Kidney glomerular epithelial cell (primary cell): ENCODE measurements at regions not wholly inside any gene's neighbourhood (a gene's known extent, or its start where the extent isn't known, plus 50 kb on each side); places are given as distances from the start of the nearest gene placed in this dataset.

ENCODE experiments used
- DNase-seq: peaks from one replicate; lab custom pipeline; 2025; lab: John Stamatoyannopoulos, UW

GRCh38 chr13:73800011-73800410 lies 334.2 kb downstream of the KLF12 start:
- DNase-seq = no peak

GRCh38 chr13:73794755-73795154 lies 339.4 kb downstream of the KLF12 start:
- no peak for DNase-seq

- no peak for DNase-seq
Observed at GRCh38 chr13:73793361-73793760, 340.8 kb downstream of the KLF12 start.

GRCh38 chr13:73792796-73793195 lies 341.4 kb downstream of the KLF12 start:
- no peak for DNase-seq

GRCh38 chr13:73782450-73783449 lies 351.5 kb downstream of the KLF12 start:
- no peak for DNase-seq

GRCh38 chr13:73781384-73781783 lies 352.8 kb downstream of the KLF12 start:
- no peak for DNase-seq

- no peak for DNase-seq
Observed at GRCh38 chr13:73779881-73780280, 354.3 kb downstream of the KLF12 start.

- DNase-seq = no peak
Observed at GRCh38 chr13:73778242-73778864, 355.9 kb downstream of the KLF12 start.

- DNase-seq = no peak
Observed at GRCh38 chr13:73777134-73777533, 357.1 kb downstream of the KLF12 start.

- no peak for DNase-seq
Observed at GRCh38 chr13:73776151-73776785, 357.9 kb downstream of the KLF12 start.

GRCh38 chr13:73773168-73773549 lies 361.0 kb downstream of the KLF12 start:
- DNase-seq = no peak

GRCh38 chr13:73772449-73773167 lies 361.6 kb downstream of the KLF12 start:
- no peak for DNase-seq

- DNase-seq = no peak
Observed at GRCh38 chr13:73767747-73768315, 366.4 kb downstream of the KLF12 start.

- DNase-seq = no peak
Observed at GRCh38 chr13:73767191-73767741, 366.9 kb downstream of the KLF12 start.

GRCh38 chr13:73765651-73766384 lies 368.4 kb downstream of the KLF12 start:
- peak; percentile 49 for DNase-seq

GRCh38 chr13:73759434-73759833 lies 374.8 kb downstream of the KLF12 start:
- DNase-seq = no peak

GRCh38 chr13:73757481-73758233 lies 376.5 kb downstream of the KLF12 start:
- DNase-seq = no peak

- DNase-seq = peak; percentile 57
Observed at GRCh38 chr13:73754727-73755292, 379.4 kb downstream of the KLF12 start.

- DNase-seq = no peak
Observed at GRCh38 chr13:73754241-73754640, 380.0 kb downstream of the KLF12 start.

- no peak for DNase-seq
Observed at GRCh38 chr13:73751290-73751689, 382.9 kb downstream of the KLF12 start.
